ENCODE measurements at regions not wholly inside any gene's neighbourhood (a gene's known extent, or its start where the extent isn't known, plus 50 kb on each side); places are given as distances from the start of the nearest gene placed in this dataset.

GRCh38 chr6:15822835-15823234 is 160.0 kb upstream of the DTNBP1 start:
- no peak for TF ChIP-seq BCL3 (IDR thresholded peaks at IDR 0.05)
- no peak for TF ChIP-seq EHF (CRISPR knock-in tag; IDR thresholded peaks at IDR 0.05)
- no peak for TF ChIP-seq FOSL2 (IDR thresholded peaks at IDR 0.05)
- no peak for TF ChIP-seq FOSL2 (CRISPR knock-in tag; IDR thresholded peaks at IDR 0.05)
- TF ChIP-seq, protein P1, sequence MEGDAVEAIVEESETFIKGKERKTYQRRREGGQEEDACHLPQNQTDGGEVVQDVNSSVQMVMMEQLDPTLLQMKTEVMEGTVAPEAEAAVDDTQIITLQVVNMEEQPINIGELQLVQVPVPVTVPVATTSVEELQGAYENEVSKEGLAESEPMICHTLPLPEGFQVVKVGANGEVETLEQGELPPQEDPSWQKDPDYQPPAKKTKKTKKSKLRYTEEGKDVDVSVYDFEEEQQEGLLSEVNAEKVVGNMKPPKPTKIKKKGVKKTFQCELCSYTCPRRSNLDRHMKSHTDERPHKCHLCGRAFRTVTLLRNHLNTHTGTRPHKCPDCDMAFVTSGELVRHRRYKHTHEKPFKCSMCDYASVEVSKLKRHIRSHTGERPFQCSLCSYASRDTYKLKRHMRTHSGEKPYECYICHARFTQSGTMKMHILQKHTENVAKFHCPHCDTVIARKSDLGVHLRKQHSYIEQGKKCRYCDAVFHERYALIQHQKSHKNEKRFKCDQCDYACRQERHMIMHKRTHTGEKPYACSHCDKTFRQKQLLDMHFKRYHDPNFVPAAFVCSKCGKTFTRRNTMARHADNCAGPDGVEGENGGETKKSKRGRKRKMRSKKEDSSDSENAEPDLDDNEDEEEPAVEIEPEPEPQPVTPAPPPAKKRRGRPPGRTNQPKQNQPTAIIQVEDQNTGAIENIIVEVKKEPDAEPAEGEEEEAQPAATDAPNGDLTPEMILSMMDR (IDR thresholded peaks at IDR 0.05): no peak
- no peak for TF ChIP-seq BHLHE40 (IDR thresholded peaks at IDR 0.05; ENCODE audit: low read depth, low read length)
- TF ChIP-seq MYC (IDR thresholded peaks at IDR 0.05; ENCODE audit: borderline replicate concordance, low read length): no peak
- no peak for TF ChIP-seq RNF2 (IDR thresholded peaks at IDR 0.05; ENCODE audit: borderline replicate concordance, low read depth)
- no peak for TF ChIP-seq HEYL (CRISPR knock-in tag; IDR thresholded peaks at IDR 0.05)
- no peak for TF ChIP-seq EHMT2 (IDR thresholded peaks at IDR 0.05; ENCODE audit: low read depth)
- TF ChIP-seq KDM1A (IDR thresholded peaks at IDR 0.05; ENCODE audit: low read depth): no peak
- TF ChIP-seq POLR2AphosphoS2 (conservative IDR thresholded peaks at IDR 0.05; ENCODE audit: low read length): no peak
- no peak for TF ChIP-seq E2F6 (IDR thresholded peaks at IDR 0.05; ENCODE audit: borderline replicate concordance, low read depth)
- TF ChIP-seq NPAS2 (CRISPR knock-in tag; IDR thresholded peaks at IDR 0.05; ENCODE audit: borderline replicate concordance): no peak
- TF ChIP-seq HDAC2 (IDR thresholded peaks at IDR 0.05): no peak
- no peak for TF ChIP-seq MAX (IDR thresholded peaks at IDR 0.05)
- TF ChIP-seq PBX3 (IDR thresholded peaks at IDR 0.05): no peak
- TF ChIP-seq RFX5 (IDR thresholded peaks at IDR 0.05): no peak
- no peak for TF ChIP-seq ZSCAN20 (CRISPR knock-in tag; IDR thresholded peaks at IDR 0.05)
- CTCF ChIA-PET: no interaction called here
- POLR2A ChIA-PET: no interaction called here
- ATAC-seq (no peak), FAIRE-seq (no peak), DNase-seq (ENCODE audit: low read depth in 1 of 2, low spot score in 1 of 2) (no peak)
- WGBS (ENCODE audit: missing lambda C conversion rate): 0% methylated on average over 1 of the region's 1 CpG
- Histone ChIP-seq H3K9me3 (no peaks in the 10 kb centered on the region), H3K27ac (no peak overlapping the region), H3K4me2 (no peak overlapping the region), H3K4me1 (no peaks in the 10 kb centered on the region), H3K4me3 (no peak overlapping the region)

DNA sequence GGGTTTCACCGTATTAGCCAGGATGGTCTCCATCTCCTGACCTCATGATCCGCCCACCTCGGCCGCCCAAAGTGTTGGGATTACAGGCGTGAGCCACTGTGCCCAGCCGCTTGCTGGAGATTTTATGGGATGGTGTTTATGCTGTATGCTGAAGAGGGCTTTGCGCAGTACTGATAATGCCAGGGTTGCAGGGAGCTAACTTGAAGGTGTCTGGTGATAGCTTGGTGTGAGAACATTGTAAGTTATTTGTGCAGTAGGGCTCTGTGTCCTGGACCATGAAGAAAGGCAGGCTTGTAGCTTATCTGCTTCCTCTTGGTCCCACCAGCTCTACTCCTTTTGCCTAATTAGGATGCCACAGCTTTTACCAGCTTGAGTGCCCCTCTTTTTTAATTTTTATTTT is 157.0 kb upstream of the DTNBP1 start:
- FAIRE-seq: no peak
- Histone ChIP-seq H3K27ac (no peak overlapping the region), H3K4me3 (no peak overlapping the region), H3K4me2 (no peak overlapping the region), H3K4me1 (no peaks in the 10 kb centered on the region), H3K9me3 (no peaks in the 10 kb centered on the region)
- whole genome bisulfite sequencing (ENCODE audit: missing lambda C conversion rate): 70% methylated on average over 4 of the region's 7 CpGs
- ATAC-seq: no peak
- CTCF ChIA-PET: no interaction called here
- POLR2A ChIA-PET: no interaction called here
- TF ChIP-seq RCOR1 (IDR thresholded peaks at IDR 0.05; ENCODE audit: low read depth, low read length) (no peak), CHD4 (IDR thresholded peaks at IDR 0.05; ENCODE audit: borderline replicate concordance) (no peak), FOXS1 (CRISPR knock-in tag; IDR thresholded peaks at IDR 0.05) (no peak), ZFP36 (IDR thresholded peaks at IDR 0.05; ENCODE audit: borderline replicate concordance, partially characterized antibody) (no peak), NFE2L2 (conservative IDR thresholded peaks at IDR 0.05; ENCODE audit: low read length) (no peak), MAX (IDR thresholded peaks at IDR 0.05) (no peak), JUN (IDR thresholded peaks at IDR 0.05) (no peak), GATA3 (IDR thresholded peaks at IDR 0.05; ENCODE audit: borderline replicate concordance) (no peak), ZC3H11A (IDR thresholded peaks at IDR 0.05) (no peak), RARB (CRISPR knock-in tag; IDR thresholded peaks at IDR 0.05) (no peak), HOXB5 (CRISPR knock-in tag; IDR thresholded peaks at IDR 0.05) (no peak), TP53 (CRISPR knock-in tag; IDR thresholded peaks at IDR 0.05) (no peak), RAD21 (conservative IDR thresholded peaks at IDR 0.05 in 1 of 2, IDR thresholded peaks at IDR 0.05 in 1 of 2) (no peak), HMGXB4 (CRISPR knock-in tag; IDR thresholded peaks at IDR 0.05; ENCODE audit: borderline replicate concordance) (no peak), CBX2 (IDR thresholded peaks at IDR 0.05; ENCODE audit: borderline replicate concordance, low read depth) (no peak), CBX8 (IDR thresholded peaks at IDR 0.05) (no peak), NR3C1 (IDR thresholded peaks at IDR 0.05) (no peak)
- no peak for DNase-seq (ENCODE audit: low read depth in 1 of 2, low spot score in 1 of 2)

Measured in A549 (cell line).